ENCODE measurements at regions not wholly inside any gene's neighbourhood (a gene's known extent, or its start where the extent isn't known, plus 50 kb on each side); places are given as distances from the start of the nearest gene placed in this dataset.

DNA sequence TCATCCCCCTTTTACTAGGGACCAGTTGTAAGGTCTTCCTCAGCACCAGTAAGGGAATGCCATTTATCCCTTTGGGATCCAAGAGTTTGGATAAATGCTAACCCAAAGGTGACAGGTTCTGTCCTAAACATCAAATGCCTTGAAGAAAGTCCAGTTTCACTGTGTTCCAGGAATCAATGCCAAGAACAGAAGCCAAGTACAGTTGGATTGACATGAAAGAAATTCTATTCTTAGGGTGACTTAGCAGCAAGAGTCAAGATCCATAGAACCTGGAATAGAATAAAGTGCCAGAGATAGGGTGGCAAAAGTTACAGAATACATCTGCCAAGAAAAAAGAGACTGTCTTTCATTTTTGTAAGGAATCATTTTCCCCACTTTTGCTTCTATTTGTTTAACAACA lies 94.9 kb upstream of the ADAMTS5 start:
- TF ChIP-seq CTCF (IDR thresholded peaks at IDR 0.05): no peak
- no peak for TF ChIP-seq POLR2AphosphoS5 (IDR thresholded peaks at IDR 0.05; ENCODE audit: insufficient read depth in 1 of 2, low read depth in 1 of 2)
- no peak for TF ChIP-seq POLR2A (IDR thresholded peaks at IDR 0.05)

Data from vagina (tissue), 2 donors.